B cell (primary cell): ENCODE measurements at regions not wholly inside any gene's neighbourhood (a gene's known extent, or its start where the extent isn't known, plus 50 kb on each side); places are given as distances from the start of the nearest gene placed in this dataset.

ENCODE experiments used
- CTCF ChIP-seq: fragments of 200-600 bp; IDR thresholded peaks from one replicate; pipeline ENCODE4 v1.8.0; 2022; ENCODE audit warnings: antibody characterized with exemption, mild to moderate bottlenecking
- EZH2 ChIP-seq: IDR thresholded peaks from 2 replicates; pipeline ENCODE4 v1.6.1; 2012; ENCODE audit warnings: borderline replicate concordance, low read depth, mild to moderate bottlenecking, moderate library complexity, low read length; ENCODE audit not compliant: insufficient read depth, poor library complexity, severe bottlenecking

- TF ChIP-seq CTCF = no peak
- no peak for TF ChIP-seq EZH2
Observed at GRCh38 chr5:39561421-39561820, 136.6 kb upstream of the DAB2 start.
